Mesenchymal stem cell (in vitro differentiated cells and primary cell): ENCODE measurements at regions not wholly inside any gene's neighbourhood (a gene's known extent, or its start where the extent isn't known, plus 50 kb on each side); places are given as distances from the start of the nearest gene placed in this dataset.

Experiments
- DNase-seq: peaks from one replicate; pipeline ENCODE4 v3.0.0-alpha.2; 2013
- H2AFZ ChIP-seq: one replicate; pipeline ENCODE4 v1.6.1; 2013; ENCODE audit warnings: low read depth, mild to moderate bottlenecking, control low read depth, inconsistent platforms, low read length, moderate library complexity
- H2AK5ac ChIP-seq: 2 replicates; pipeline ENCODE4 v1.6.1; 2013; ENCODE audit warnings: low read length, moderate library complexity, mild to moderate bottlenecking, inconsistent platforms; ENCODE audit not compliant: severe bottlenecking
- H2BK120ac ChIP-seq: one replicate; pipeline ENCODE4 v1.6.1; 2013; ENCODE audit warnings: low read depth, mild to moderate bottlenecking, inconsistent platforms, low read length, moderate library complexity
- H2BK12ac ChIP-seq, 2 experiments: one replicate each; pipeline ENCODE4 v1.6.1; 2013; ENCODE audit warnings: inconsistent platforms in 2 of 2, low read length in 2 of 2, mild to moderate bottlenecking in 2 of 2, moderate library complexity in 2 of 2, control low read depth in 1 of 2
- H2BK15ac ChIP-seq: one replicate; pipeline ENCODE4 v1.6.1; 2013; ENCODE audit warnings: mild to moderate bottlenecking, low read depth, inconsistent platforms; ENCODE audit not compliant: poor library complexity, severe bottlenecking
- H2BK5ac ChIP-seq: 2 replicates; pipeline ENCODE4 v1.6.1; 2013; ENCODE audit warnings: low read depth, mild to moderate bottlenecking, low read length, control low read depth, inconsistent platforms; ENCODE audit not compliant: poor library complexity, severe bottlenecking
- H3K14ac ChIP-seq, 2 experiments: one replicate each; pipeline ENCODE4 v1.6.1; 2013; ENCODE audit warnings: inconsistent platforms in 2 of 2, low read length in 2 of 2, control low read depth in 1 of 2, mild to moderate bottlenecking in 1 of 2, moderate library complexity in 1 of 2
- H3K18ac ChIP-seq, 2 experiments: one replicate each; pipeline ENCODE4 v1.6.1; 2013; ENCODE audit warnings: inconsistent platforms in 2 of 2, low read length in 2 of 2, control low read depth in 1 of 2, low read depth in 1 of 2, mild to moderate bottlenecking in 1 of 2
- H3K23ac ChIP-seq, 2 experiments: one replicate each; pipeline ENCODE4 v1.6.1; 2013; ENCODE audit warnings: inconsistent platforms in 2 of 2, low read length in 2 of 2, mild to moderate bottlenecking in 2 of 2, moderate library complexity in 2 of 2, control low read depth in 1 of 2
- H3K27ac ChIP-seq: 2 replicates; pipeline ENCODE4 v1.5.1; 2013; ENCODE audit warnings: mild to moderate bottlenecking, moderate library complexity, low read length, control low read depth, inconsistent platforms; ENCODE audit not compliant: poor library complexity, severe bottlenecking
- H3K27me3 ChIP-seq, 2 experiments: 2 replicates each; pipeline versions ENCODE4 v1.6.1 to v1.7.0; 2013; ENCODE audit warnings: low read length in 2 of 2, mild to moderate bottlenecking in 2 of 2, moderate library complexity in 2 of 2, control low read depth in 1 of 2, inconsistent platforms in 1 of 2; ENCODE audit not compliant: control insufficient read depth in 1 of 2, insufficient read depth in 1 of 2
- H3K36me3 ChIP-seq, 2 experiments: 2 replicates each; pipeline versions ENCODE4 v1.6.1 to v1.7.0; 2013; ENCODE audit warnings: low read length in 2 of 2, control low read depth in 1 of 2, inconsistent platforms in 1 of 2, low read depth in 1 of 2, mild to moderate bottlenecking in 1 of 2; ENCODE audit not compliant: insufficient read depth in 2 of 2, control insufficient read depth in 1 of 2
- H3K4ac ChIP-seq, 2 experiments: one replicate each; pipeline ENCODE4 v1.6.1; 2013; ENCODE audit warnings: inconsistent platforms in 2 of 2, low read length in 2 of 2, mild to moderate bottlenecking in 2 of 2, moderate library complexity in 2 of 2, control low read depth in 1 of 2, low read depth in 1 of 2
- H3K4me1 ChIP-seq: 2 replicates; pipeline ENCODE4 v1.6.1; 2013; ENCODE audit warnings: low read depth, low read length, control low read depth; ENCODE audit not compliant: control insufficient read depth, insufficient read depth
- H3K4me2 ChIP-seq: 2 replicates; pipeline ENCODE4 v1.6.1; 2013; ENCODE audit warnings: low read length, mild to moderate bottlenecking, inconsistent platforms; ENCODE audit not compliant: poor library complexity, severe bottlenecking
- H3K4me3 ChIP-seq, 2 experiments: 2 replicates each; pipeline versions ENCODE4 v1.5.1 to v1.7.0; 2013; ENCODE audit warnings: low read length in 2 of 2, mild to moderate bottlenecking in 2 of 2, control low read depth in 1 of 2, low read depth in 1 of 2; ENCODE audit not compliant: insufficient read depth in 1 of 2
- H3K79me1 ChIP-seq: replicated peaks from 2 replicates; pipeline ENCODE4 v1.6.1; 2013; ENCODE audit warnings: mild to moderate bottlenecking, control low read depth, low read length, inconsistent platforms; ENCODE audit not compliant: poor library complexity, severe bottlenecking
- H3K9ac ChIP-seq: 2 replicates; pipeline ENCODE4 v1.7.0; 2013; ENCODE audit warnings: mild to moderate bottlenecking, low read length, moderate library complexity
- H3K9me3 ChIP-seq: 2 replicates; pipeline ENCODE4 v1.7.0; 2013; ENCODE audit warnings: mild to moderate bottlenecking, low read length; ENCODE audit not compliant: control insufficient read depth
- H4K8ac ChIP-seq: one replicate; pipeline ENCODE4 v1.6.1; 2013; ENCODE audit warnings: inconsistent platforms, mild to moderate bottlenecking, low read length, moderate library complexity
- H4K91ac ChIP-seq: one replicate; pipeline ENCODE4 v1.6.1; 2013; ENCODE audit warnings: mild to moderate bottlenecking, low read length, inconsistent platforms
- WGBS: methylation state at CpG from one replicate; pipeline ENCODE4 v1.1.7; 2013; ENCODE audit warnings: mixed read lengths; 5-methylcytosine and 5-hydroxymethylcytosine counted together

DNA sequence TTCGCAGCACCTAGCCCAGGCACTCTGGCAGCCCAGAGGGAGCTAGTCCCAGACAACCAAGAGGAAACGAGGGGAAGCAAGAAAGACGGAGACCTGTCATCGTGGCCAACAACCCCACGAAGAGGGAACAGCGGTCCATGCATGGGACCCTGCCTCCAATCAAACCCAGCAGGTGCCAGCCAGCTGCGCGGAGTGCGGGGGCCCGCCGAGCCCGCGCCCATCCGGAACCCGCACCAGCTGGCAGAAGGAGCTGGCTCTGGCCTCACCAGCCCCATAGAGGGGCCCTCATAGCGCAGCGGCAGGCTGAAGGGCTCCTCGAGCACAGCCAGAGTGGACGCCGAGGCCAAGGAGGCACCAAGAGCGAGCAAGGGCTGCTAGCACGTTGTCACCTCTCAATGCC is 332.4 kb upstream of the MAGEB18 start:
- H3K4ac ChIP-seq = no peak overlapping the region
- no peak overlapping the region for H3K18ac ChIP-seq
- H4K8ac ChIP-seq = no peak overlapping the region
- H3K36me3 ChIP-seq = no peaks in the 10 kb centered on the region
- H2BK120ac ChIP-seq = no peak overlapping the region
- H3K27me3 ChIP-seq = no peaks in the 10 kb centered on the region
- no peak overlapping the region for H3K23ac ChIP-seq
- H3K4me3 ChIP-seq = no peak overlapping the region
- H2BK5ac ChIP-seq = no peak overlapping the region
- no peak overlapping the region for H2AK5ac ChIP-seq
- 91% methylated on average over 19 of the region's 22 CpGs for WGBS
- no peak overlapping the region for H4K91ac ChIP-seq
- H2BK15ac ChIP-seq = no peak overlapping the region
- H3K14ac ChIP-seq = no peak overlapping the region
- no peaks in the 10 kb centered on the region for H3K79me1 ChIP-seq
- H2AFZ ChIP-seq = no peak overlapping the region
- H2BK12ac ChIP-seq = no peak overlapping the region
- no peak overlapping the region for H3K4me2 ChIP-seq
- H3K4me1 ChIP-seq = no peaks in the 10 kb centered on the region
- no peaks in the 10 kb centered on the region for H3K9me3 ChIP-seq
- no peak overlapping the region for H3K9ac ChIP-seq
- H3K27ac ChIP-seq = no peak overlapping the region
- DNase-seq = no peak

- no peak overlapping the region for H3K23ac ChIP-seq
- H3K27me3 ChIP-seq = no peaks in the 10 kb centered on the region
- H3K4me2 ChIP-seq = no peak overlapping the region
- no peaks in the 10 kb centered on the region for H3K9me3 ChIP-seq
- H2AK5ac ChIP-seq = no peak overlapping the region
- no peak overlapping the region for H3K4ac ChIP-seq
- no peak overlapping the region for H2BK15ac ChIP-seq
- no peak overlapping the region for H4K91ac ChIP-seq
- no peak overlapping the region for H3K9ac ChIP-seq
- H3K79me1 ChIP-seq = no peaks in the 10 kb centered on the region
- no peaks in the 10 kb centered on the region for H3K4me1 ChIP-seq
- H2AFZ ChIP-seq = no peak overlapping the region
- no peak overlapping the region for H2BK120ac ChIP-seq
- H2BK12ac ChIP-seq = no peak overlapping the region
- no peak overlapping the region for H3K27ac ChIP-seq
- no peak overlapping the region for H4K8ac ChIP-seq
- DNase-seq = no peak
- no peaks in the 10 kb centered on the region for H3K36me3 ChIP-seq
- H2BK5ac ChIP-seq = no peak overlapping the region
- H3K14ac ChIP-seq = no peak overlapping the region
- 86% methylated on average over 2 of the region's 2 CpGs for WGBS
- no peak overlapping the region for H3K18ac ChIP-seq
- H3K4me3 ChIP-seq = no peak overlapping the region
Observed at GRCh38 chrX:25807022-25807421, 331.1 kb upstream of the MAGEB18 start.

DNA sequence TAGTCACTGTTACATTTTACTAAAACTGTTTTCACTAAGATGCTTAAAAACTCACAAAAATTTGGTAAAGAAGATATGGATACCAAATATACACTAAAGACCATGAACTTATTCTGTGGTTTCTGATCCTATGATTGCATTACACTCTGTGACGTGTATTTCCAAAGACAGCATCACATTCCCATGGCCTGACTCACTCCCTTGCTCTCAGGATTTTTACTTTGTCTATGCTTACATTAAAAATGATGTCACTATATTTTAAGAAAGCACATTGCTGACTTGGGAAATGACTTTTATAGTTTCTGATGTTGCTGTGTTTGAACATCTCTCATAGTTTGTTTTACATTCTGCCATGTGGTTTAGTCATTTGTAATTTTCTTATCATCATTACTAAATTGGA is 327.9 kb upstream of the MAGEB18 start:
- no CpG with 5 or more reads among the region's 1 CpG for WGBS

DNA sequence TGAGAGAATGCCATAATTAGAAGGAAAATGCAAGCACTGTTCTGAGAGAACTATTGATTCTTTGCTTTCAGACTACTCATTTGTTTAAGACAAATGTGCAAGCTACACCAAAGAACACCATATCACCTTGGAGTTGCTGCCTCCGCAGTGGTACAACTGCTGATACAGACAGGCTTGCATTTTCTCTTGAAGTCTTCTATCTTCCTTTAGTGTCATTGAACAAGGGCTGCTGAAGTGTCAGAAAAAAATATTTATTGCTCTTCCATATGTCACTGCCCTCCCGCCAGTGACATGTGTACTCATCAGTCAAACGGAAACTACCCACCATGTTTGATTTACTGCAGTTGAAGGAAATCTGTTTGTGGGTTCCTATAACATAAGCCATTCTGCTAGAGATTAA is 318.3 kb upstream of the MAGEB18 start:
- Histone ChIP-seq H3K36me3 (no peaks in the 10 kb centered on the region), H3K4me3 (no peak overlapping the region), H3K4me2 (no peak overlapping the region), H2AFZ (no peak overlapping the region), H3K79me1 (no peaks in the 10 kb centered on the region), H2AK5ac (no peak overlapping the region), H3K27me3 (no peaks in the 10 kb centered on the region), H4K8ac (no peak overlapping the region), H2BK120ac (no peak overlapping the region), H3K23ac (no peak overlapping the region), H3K18ac (no peak overlapping the region), H3K4me1 (no peaks in the 10 kb centered on the region), H2BK5ac (no peak overlapping the region), H3K9ac (no peak overlapping the region), H2BK12ac (no peak overlapping the region), H4K91ac (no peak overlapping the region), H3K14ac (no peak overlapping the region), H3K27ac (no peak overlapping the region), H3K4ac (no peak overlapping the region), H3K9me3 (no peaks in the 10 kb centered on the region), H2BK15ac (no peak overlapping the region)
- WGBS = no CpG with 5 or more reads among the region's 3 CpGs
- no peak for DNase-seq

More for the DNA sequence above, 327.9 kb upstream of the MAGEB18 start:
- Histone ChIP-seq H4K8ac (no peak overlapping the region), H2BK120ac (no peak overlapping the region), H2BK12ac (no peak overlapping the region), H3K79me1 (no peaks in the 10 kb centered on the region), H3K9ac (no peak overlapping the region), H3K27me3 (no peaks in the 10 kb centered on the region), H2AFZ (no peak overlapping the region), H2BK5ac (no peak overlapping the region), H2AK5ac (no peak overlapping the region), H3K9me3 (no peaks in the 10 kb centered on the region), H3K4ac (no peak overlapping the region), H3K27ac (no peak overlapping the region), H3K23ac (no peak overlapping the region), H3K14ac (no peak overlapping the region), H3K4me2 (no peak overlapping the region), H3K36me3 (no peaks in the 10 kb centered on the region), H3K4me1 (no peaks in the 10 kb centered on the region), H3K4me3 (no peak overlapping the region), H2BK15ac (no peak overlapping the region), H4K91ac (no peak overlapping the region), H3K18ac (no peak overlapping the region)
- no peak for DNase-seq
